CD4-positive, alpha-beta memory T cell (primary cell): ENCODE measurements at regions not wholly inside any gene's neighbourhood (a gene's known extent, or its start where the extent isn't known, plus 50 kb on each side); places are given as distances from the start of the nearest gene placed in this dataset.

Source experiments
- CTCF ChIA-PET: fragments of 350-600 bp; sonication (Branson Sonifier 250); formaldehyde crosslinking; loops from one replicate; lab custom pipeline; 2021; ENCODE audit warnings: inconsistent platforms; ENCODE audit not compliant: partially characterized antibody; lab: Charles Lee
- POLR2A ChIA-PET: fragments of 350-600 bp; sonication (Branson Sonifier 250); formaldehyde crosslinking; loops from one replicate; lab custom pipeline; 2021; ENCODE audit not compliant: partially characterized antibody; lab: Charles Lee
- DNase-seq, 5 donors: peaks; one replicate each; pipeline versions ENCODE4 v3.0.0 to v3.0.0-alpha.2; 2020 to 2022; ENCODE audit warnings: mixed read lengths in 1 of 5
- H3K27ac ChIP-seq: one replicate; pipeline ENCODE4 v1.7.0; 2013; ENCODE audit warnings: low read depth, low read length
- H3K27me3 ChIP-seq: 2 replicates; pipeline ENCODE4 v1.7.0; 2013; ENCODE audit warnings: mild to moderate bottlenecking, low read length, moderate library complexity; ENCODE audit not compliant: insufficient read depth
- H3K36me3 ChIP-seq: 2 replicates; pipeline ENCODE4 v1.7.0; 2013; ENCODE audit warnings: mild to moderate bottlenecking, low read length, moderate library complexity; ENCODE audit not compliant: insufficient read depth
- H3K4me1 ChIP-seq: 2 replicates; pipeline ENCODE4 v1.7.0; 2013; ENCODE audit warnings: mild to moderate bottlenecking, low read length, moderate library complexity; ENCODE audit not compliant: insufficient read depth
- H3K4me3 ChIP-seq, 2 donors: one replicate each; pipeline ENCODE4 v1.7.0; 2013; ENCODE audit warnings: low read length in 2 of 2, mild to moderate bottlenecking in 1 of 2
- H3K9me3 ChIP-seq, 2 donors: one replicate each; pipeline ENCODE4 v1.7.0; 2013; ENCODE audit warnings: low read length in 2 of 2, control low read depth in 1 of 2; ENCODE audit not compliant: control insufficient read depth in 1 of 2
- H3K27ac Mint-ChIP-seq, 7 donors: one replicate each; pipeline ENCODE4 v1.8.0; 2020 to 2021; ENCODE audit warnings: mixed read lengths in 7 of 7, mild to moderate bottlenecking in 6 of 7, inconsistent platforms in 3 of 7, moderate library complexity in 3 of 7
- H3K27me3 Mint-ChIP-seq, 2 donors: one replicate each; pipeline ENCODE4 v1.8.0; 2020 to 2021; ENCODE audit warnings: mixed read lengths in 2 of 2
- H3K36me3 Mint-ChIP-seq, 2 donors: one replicate each; pipeline ENCODE4 v1.8.0; 2020 to 2021; ENCODE audit warnings: mixed read lengths in 2 of 2, inconsistent platforms in 1 of 2, mild to moderate bottlenecking in 1 of 2
- H3K4me1 Mint-ChIP-seq, 4 donors: one replicate each; pipeline ENCODE4 v1.8.0; 2020 to 2021; ENCODE audit warnings: mixed read lengths in 4 of 4, mild to moderate bottlenecking in 1 of 4
- H3K4me3 Mint-ChIP-seq, 8 donors: one replicate each; pipeline ENCODE4 v1.8.0; 2020 to 2021; ENCODE audit warnings: mixed read lengths in 8 of 8, mild to moderate bottlenecking in 7 of 8, moderate library complexity in 6 of 8, inconsistent platforms in 3 of 8
- H3K9me3 Mint-ChIP-seq, 8 donors: one replicate each; pipeline ENCODE4 v1.8.0; 2020 to 2021; ENCODE audit warnings: mixed read lengths in 8 of 8, mild to moderate bottlenecking in 5 of 8, inconsistent platforms in 3 of 8, moderate library complexity in 1 of 8
- intact Hi-C: fragments of 100-400 bp; cut with micrococcal nuclease; formaldehyde crosslinking; loops from one replicate; pipeline ENCODE4 v1.15.1; 2023

- Histone ChIP-seq H3K36me3 (no peaks in the 10 kb centered on the region), H3K27ac (no peak overlapping the region), H3K9me3 (no peaks in the 10 kb centered on the region), H3K27me3 (no peaks in the 10 kb centered on the region), H3K4me1 (no peaks in the 10 kb centered on the region), H3K4me3 (no peak overlapping the region)
- CTCF ChIA-PET, result no interaction called here
- DNase-seq, result no peak
- Mint-ChIP-seq H3K4me3 (no peak overlapping the region), H3K9me3 (no peaks in the 10 kb centered on the region), H3K4me1 (no peaks in the 10 kb centered on the region), H3K27ac (no peak overlapping the region), H3K27me3 (peaks cover 10 to 11% of the 10 kb centered on the region in 2 donors), H3K36me3 (no peaks in the 10 kb centered on the region)
- intact Hi-C loops, result no loop called here
- POLR2A ChIA-PET, result no interaction called here
Measured at GRCh38 chr6:104599821-104600638, 259.7 kb downstream of the HACE1 start.

DNA sequence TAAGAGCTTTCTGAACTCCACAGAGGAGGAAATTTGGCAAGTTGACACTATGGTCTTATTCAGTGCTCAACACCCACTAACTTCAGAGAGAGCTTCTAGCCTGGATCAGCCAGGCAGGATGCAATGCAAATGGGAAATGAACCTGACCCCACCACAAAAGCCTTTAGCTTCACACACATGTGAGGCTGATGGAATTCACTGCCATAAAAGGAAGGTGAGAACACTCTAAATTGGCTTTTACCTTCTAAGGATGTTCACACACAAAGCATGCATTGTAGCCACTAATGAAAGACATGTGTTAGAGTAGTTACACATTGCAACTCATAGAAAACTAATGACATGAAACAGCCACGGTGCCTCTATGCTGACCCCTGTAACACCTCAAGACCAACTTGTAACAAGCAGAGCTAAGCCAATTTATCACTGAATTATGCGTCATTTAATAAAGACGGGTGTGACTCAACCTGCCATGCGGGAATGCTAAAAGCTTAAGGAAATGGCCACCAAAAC is 262.1 kb downstream of the HACE1 start:
- Histone ChIP-seq H3K4me1 (no peaks in the 10 kb centered on the region), H3K27ac (no peak overlapping the region), H3K27me3 (no peaks in the 10 kb centered on the region), H3K36me3 (no peaks in the 10 kb centered on the region), H3K9me3 (no peaks in the 10 kb centered on the region), H3K4me3 (no peak overlapping the region)
- H3K27ac Mint-ChIP-seq, result no peak overlapping the region
- POLR2A ChIA-PET, result no interaction called here
- no peaks in the 10 kb centered on the region for H3K36me3 Mint-ChIP-seq
- CTCF ChIA-PET, result no interaction called here
- H3K4me3 Mint-ChIP-seq, result no peak overlapping the region
- no peaks in the 10 kb centered on the region for H3K9me3 Mint-ChIP-seq
- peaks cover 13 to 16% of the 10 kb centered on the region in 2 donors for H3K27me3 Mint-ChIP-seq
- DNase-seq, result no peak
- intact Hi-C loops, result no loop called here
- no peaks in the 10 kb centered on the region for H3K4me1 Mint-ChIP-seq

- ChIA-PET POLR2A (no interaction called here), CTCF (no interaction called here)
- Mint-ChIP-seq H3K27me3 (peaks cover 14 to 16% of the 10 kb centered on the region in 2 donors), H3K4me1 (no peaks in the 10 kb centered on the region), H3K4me3 (no peak overlapping the region), H3K27ac (no peak overlapping the region), H3K9me3 (no peaks in the 10 kb centered on the region), H3K36me3 (no peaks in the 10 kb centered on the region)
- Histone ChIP-seq H3K36me3 (no peaks in the 10 kb centered on the region), H3K27me3 (no peaks in the 10 kb centered on the region), H3K4me3 (no peak overlapping the region), H3K27ac (no peak overlapping the region), H3K4me1 (no peaks in the 10 kb centered on the region), H3K9me3 (no peaks in the 10 kb centered on the region)
- no peak for DNase-seq
- intact Hi-C loops, result no loop called here
Measured at GRCh38 chr6:104596091-104596490, 263.6 kb downstream of the HACE1 start.

GRCh38 chr6:104595311-104595820 is 264.4 kb downstream of the HACE1 start:
- ChIA-PET CTCF (no interaction called here), POLR2A (no interaction called here)
- no peak overlapping the region for H3K4me3 Mint-ChIP-seq
- no peaks in the 10 kb centered on the region for H3K27me3 ChIP-seq
- H3K27ac ChIP-seq, result no peak overlapping the region
- H3K9me3 Mint-ChIP-seq, result no peaks in the 10 kb centered on the region
- no peaks in the 10 kb centered on the region for H3K9me3 ChIP-seq
- H3K4me1 ChIP-seq, result no peaks in the 10 kb centered on the region
- no peaks in the 10 kb centered on the region for H3K36me3 Mint-ChIP-seq
- intact Hi-C loops, result no loop called here
- no peak for DNase-seq
- no peak overlapping the region for H3K27ac Mint-ChIP-seq
- no peak overlapping the region for H3K4me3 ChIP-seq
- H3K36me3 ChIP-seq, result no peaks in the 10 kb centered on the region
- peaks cover 14 to 16% of the 10 kb centered on the region in 2 donors for H3K27me3 Mint-ChIP-seq
- no peaks in the 10 kb centered on the region for H3K4me1 Mint-ChIP-seq

GRCh38 chr6:104591573-104592334 is 268.0 kb downstream of the HACE1 start:
- Mint-ChIP-seq H3K9me3 (no peaks in the 10 kb centered on the region), H3K27ac (no peak overlapping the region), H3K4me3 (no peak overlapping the region), H3K36me3 (no peaks in the 10 kb centered on the region), H3K4me1 (no peaks in the 10 kb centered on the region), H3K27me3 (peaks cover 14 to 16% of the 10 kb centered on the region in 2 donors)
- DNase-seq, result no peak
- no peak overlapping the region for H3K27ac ChIP-seq
- no peaks in the 10 kb centered on the region for H3K36me3 ChIP-seq
- intact Hi-C loops, result no loop called here
- no peaks in the 10 kb centered on the region for H3K27me3 ChIP-seq
- H3K9me3 ChIP-seq, result no peaks in the 10 kb centered on the region
- no peak overlapping the region for H3K4me3 ChIP-seq
- no peaks in the 10 kb centered on the region for H3K4me1 ChIP-seq
- CTCF ChIA-PET, result no interaction called here
- POLR2A ChIA-PET, result interaction anchor here (0.5 kb wide), 1 partner anchor 62 kb away, joined by 5 read pairs; no protein-coding TSS in a partner anchor

DNA sequence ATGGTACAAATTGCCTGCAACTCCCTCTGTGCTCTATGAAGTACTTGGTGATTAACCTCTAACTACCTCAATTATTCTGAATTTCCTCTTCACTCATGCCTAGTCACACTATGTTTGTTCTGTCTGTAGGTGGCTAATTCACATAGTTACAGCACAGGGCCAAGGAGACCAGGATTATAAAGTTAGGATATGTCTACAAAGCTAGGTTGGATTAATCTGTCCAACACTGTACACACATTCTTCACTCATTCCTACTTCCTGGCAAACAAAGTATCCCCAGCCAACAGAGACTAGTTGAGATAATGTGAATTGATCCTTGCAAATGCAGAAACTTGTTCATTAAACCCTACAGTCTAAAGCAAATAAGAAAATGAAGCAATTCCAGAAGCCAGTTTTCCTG is 269.8 kb downstream of the HACE1 start:
- H3K27ac Mint-ChIP-seq, result no peak overlapping the region
- peaks cover 6 to 7% of the 10 kb centered on the region in 2 donors for H3K27me3 Mint-ChIP-seq
- H3K36me3 ChIP-seq, result no peaks in the 10 kb centered on the region
- no peaks in the 10 kb centered on the region for H3K9me3 ChIP-seq
- POLR2A ChIA-PET, result no interaction called here
- H3K4me3 ChIP-seq, result no peak overlapping the region
- H3K27me3 ChIP-seq, result no peaks in the 10 kb centered on the region
- H3K4me1 Mint-ChIP-seq, result no peaks in the 10 kb centered on the region
- no peak overlapping the region for H3K27ac ChIP-seq
- no peaks in the 10 kb centered on the region for H3K4me1 ChIP-seq
- DNase-seq, result no peak
- no peaks in the 10 kb centered on the region for H3K9me3 Mint-ChIP-seq
- CTCF ChIA-PET, result no interaction called here
- intact Hi-C loops, result no loop called here
- H3K36me3 Mint-ChIP-seq, result no peaks in the 10 kb centered on the region
- H3K4me3 Mint-ChIP-seq, result no peak overlapping the region

DNA sequence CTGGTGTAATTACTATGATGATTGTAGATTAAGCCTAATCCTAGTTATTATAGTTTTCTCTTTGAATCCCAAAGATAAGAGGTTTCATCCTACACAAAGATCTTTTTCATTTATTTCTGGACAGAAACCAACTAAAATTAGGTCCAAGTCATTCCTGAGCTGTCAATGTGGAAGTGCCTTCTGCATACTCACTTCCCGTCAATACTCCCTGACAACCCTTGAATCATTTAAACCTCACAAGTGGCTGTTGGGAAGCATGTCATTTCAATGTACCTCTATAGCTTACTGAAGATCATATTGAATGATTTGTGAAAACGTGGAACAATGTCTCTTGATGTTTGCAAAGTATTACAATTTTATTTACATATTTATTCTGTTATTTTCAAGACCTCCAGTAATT is 274.1 kb downstream of the HACE1 start:
- H3K27me3 ChIP-seq, result no peaks in the 10 kb centered on the region
- DNase-seq, result no peak
- Mint-ChIP-seq H3K27ac (no peak overlapping the region), H3K36me3 (no peaks in the 10 kb centered on the region), H3K4me1 (no peaks in the 10 kb centered on the region), H3K27me3 (peaks cover 2 to 3% of the 10 kb centered on the region in 2 donors), H3K9me3 (peaks cover 0 to 2% (median 0%) of the 10 kb centered on the region in 8 donors), H3K4me3 (no peak overlapping the region)
- ChIA-PET CTCF (interaction anchor here (0.7 kb wide), 1 partner anchor 158 kb away, joined by 5 read pairs; no protein-coding TSS in a partner anchor), POLR2A (no interaction called here)
- H3K9me3 ChIP-seq, result no peaks in the 10 kb centered on the region
- intact Hi-C loops, result no loop called here
- no peak overlapping the region for H3K4me3 ChIP-seq
- H3K4me1 ChIP-seq, result no peaks in the 10 kb centered on the region
- H3K27ac ChIP-seq, result no peak overlapping the region
- H3K36me3 ChIP-seq, result no peaks in the 10 kb centered on the region
